G401 (cell line): ENCODE measurements at regions not wholly inside any gene's neighbourhood (a gene's known extent, or its start where the extent isn't known, plus 50 kb on each side); places are given as distances from the start of the nearest gene placed in this dataset.
"Not testable (repeated sequence)": the region's sequence is repeated elsewhere in the genome, so short reads cannot be mapped to it uniquely, and the experiment has no call there.

Experiments used
- DNase-seq: peaks from one replicate; pipeline ENCODE4 v3.0.0-alpha.2; 2015; ENCODE audit warnings: low spot score
- in situ Hi-C: cut with HindIII; loops from 2 replicates; pipeline ENCODE4 v1.10.0; 2016; ENCODE audit warnings: low sequenced_read_pairs, mixed read lengths

DNA sequence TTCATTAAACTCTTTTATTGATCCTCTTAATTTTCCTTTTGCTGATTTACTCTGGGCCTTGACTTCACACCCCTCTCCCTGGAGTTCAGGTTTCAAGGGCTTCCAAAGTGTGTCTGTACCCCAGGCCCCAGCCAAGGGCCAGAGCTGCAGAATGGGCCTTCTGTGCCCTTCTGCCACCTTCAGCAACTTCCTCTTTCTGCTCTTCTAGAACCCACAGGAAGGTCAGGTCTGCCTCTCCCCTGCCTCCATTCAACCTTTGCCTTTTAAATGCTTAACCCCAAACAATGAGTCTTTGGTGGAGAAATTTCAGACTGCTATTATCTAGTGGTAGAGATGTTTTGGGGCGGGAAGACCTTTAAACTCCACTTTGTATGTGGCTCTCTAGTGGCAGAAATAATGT lies 63.1 kb downstream of the TSN start:
- in situ Hi-C loops: no loop called here
- DNase-seq: no peak

DNA sequence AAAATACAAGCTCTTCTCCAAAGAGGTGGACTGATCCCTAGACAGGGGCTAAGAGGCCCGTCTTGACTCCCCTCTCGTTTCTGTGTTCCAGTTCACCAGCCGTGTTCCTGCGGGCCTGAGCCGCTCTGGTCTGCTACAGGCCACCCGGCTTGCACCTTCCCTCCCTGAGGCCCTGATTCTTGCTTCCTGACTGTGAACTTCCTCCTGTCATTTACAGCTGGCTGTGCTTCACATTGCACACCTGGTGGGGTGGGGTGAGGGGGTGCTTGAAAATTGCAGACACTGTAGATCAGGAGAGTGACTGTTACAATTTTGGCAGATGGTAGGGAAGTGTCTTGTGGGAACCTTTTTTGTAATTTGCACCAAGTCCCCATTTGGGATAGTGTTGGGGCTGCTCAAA lies 64.4 kb downstream of the TSN start:
- in situ Hi-C loops: no loop called here
- DNase-seq: no peak

DNA sequence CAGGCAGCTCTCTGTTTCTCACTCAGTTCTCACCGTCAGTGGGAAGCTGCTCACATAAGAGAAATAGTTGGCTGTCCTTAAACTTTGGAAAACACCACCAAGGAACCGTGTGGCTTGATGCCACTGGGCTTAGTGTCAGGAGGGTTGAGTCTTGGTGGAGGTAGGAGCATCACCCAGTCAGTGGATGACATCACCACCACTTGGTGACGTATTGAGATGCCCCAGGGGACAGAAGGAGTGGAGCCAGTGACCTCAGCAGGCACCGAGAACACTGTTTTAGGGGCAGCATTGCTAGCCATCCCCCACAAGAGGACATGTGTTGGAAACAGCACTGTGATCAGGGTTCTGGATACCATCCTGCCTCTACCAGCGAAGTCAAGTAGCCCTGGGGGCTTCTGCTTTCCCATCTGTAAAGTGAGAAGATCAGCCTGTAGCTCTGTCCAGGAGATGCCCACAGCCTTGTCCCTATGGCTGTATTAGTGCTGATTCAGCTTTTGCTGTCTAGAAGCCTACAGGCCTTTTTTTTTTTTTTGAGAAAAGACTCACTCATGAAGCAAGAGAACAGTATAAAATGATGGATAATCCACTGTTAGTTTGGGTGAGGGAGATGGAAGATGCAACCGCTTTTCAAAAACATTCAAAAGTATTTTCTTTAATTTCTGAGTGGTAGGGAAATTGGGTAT lies 66.2 kb downstream of the TSN start:
- DNase-seq: no peak
- in situ Hi-C loops: no loop called here

GRCh38 chr2:121824264-121824663 lies 68.8 kb downstream of the TSN start:
- in situ Hi-C loops: no loop called here
- DNase-seq: no peak

GRCh38 chr2:121825003-121825950 lies 69.8 kb downstream of the TSN start:
- DNase-seq: no peak
- in situ Hi-C loops: no loop called here

GRCh38 chr2:121826036-121826435 lies 70.6 kb downstream of the TSN start:
- in situ Hi-C loops: no loop called here

DNA sequence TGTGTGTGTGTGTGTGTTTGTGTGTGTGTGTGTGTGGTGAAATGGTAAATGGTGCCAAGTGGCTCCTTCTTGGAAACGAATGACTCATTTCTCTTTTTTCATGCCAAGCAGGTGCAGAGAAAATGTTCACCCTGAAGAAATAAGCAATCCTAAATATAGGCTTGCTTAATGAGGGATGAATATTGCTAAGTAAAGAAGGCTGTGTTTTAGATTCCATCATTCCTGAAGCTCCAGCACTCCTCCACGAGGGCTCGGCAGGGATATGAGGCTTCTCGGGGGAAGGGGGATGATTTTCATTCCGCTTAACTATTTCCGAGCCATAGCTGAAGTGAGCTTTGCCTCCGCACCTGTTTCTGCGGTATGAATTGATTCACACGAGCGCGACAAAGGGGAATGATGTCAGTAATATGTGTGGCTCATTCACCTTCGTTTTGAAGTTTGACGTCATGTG lies 72.9 kb downstream of the TSN start:
- no peak for DNase-seq
- in situ Hi-C loops: no loop called here

More at GRCh38 chr2:121826036-121826435, 70.6 kb downstream of the TSN start:
- no peak for DNase-seq

- DNase-seq: no peak
- in situ Hi-C loops: no loop called here
These were observed 75.4 kb downstream of the TSN start for GRCh38 chr2:121830809-121831208.

DNA sequence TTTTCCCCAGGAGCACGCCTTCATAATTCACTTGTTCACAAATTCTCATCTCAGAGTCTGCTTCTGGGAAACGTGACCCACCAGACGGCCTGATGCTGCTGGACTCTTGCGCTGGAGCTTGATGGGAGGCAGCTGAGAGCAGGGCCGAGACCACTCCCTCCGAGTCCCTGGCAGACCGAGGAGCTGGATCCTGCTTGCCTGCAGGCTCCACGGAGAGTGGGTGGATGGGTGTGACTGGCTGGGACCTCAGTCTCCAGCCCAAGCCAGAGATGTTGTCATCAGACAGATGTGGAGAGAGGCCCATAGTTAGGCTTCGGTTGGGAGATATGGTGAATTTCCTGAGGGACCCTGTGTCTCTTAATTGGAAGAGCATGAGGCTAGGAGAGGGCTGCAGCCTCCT lies 76.4 kb downstream of the TSN start:
- in situ Hi-C loops: no loop called here
- DNase-seq: no peak

DNA sequence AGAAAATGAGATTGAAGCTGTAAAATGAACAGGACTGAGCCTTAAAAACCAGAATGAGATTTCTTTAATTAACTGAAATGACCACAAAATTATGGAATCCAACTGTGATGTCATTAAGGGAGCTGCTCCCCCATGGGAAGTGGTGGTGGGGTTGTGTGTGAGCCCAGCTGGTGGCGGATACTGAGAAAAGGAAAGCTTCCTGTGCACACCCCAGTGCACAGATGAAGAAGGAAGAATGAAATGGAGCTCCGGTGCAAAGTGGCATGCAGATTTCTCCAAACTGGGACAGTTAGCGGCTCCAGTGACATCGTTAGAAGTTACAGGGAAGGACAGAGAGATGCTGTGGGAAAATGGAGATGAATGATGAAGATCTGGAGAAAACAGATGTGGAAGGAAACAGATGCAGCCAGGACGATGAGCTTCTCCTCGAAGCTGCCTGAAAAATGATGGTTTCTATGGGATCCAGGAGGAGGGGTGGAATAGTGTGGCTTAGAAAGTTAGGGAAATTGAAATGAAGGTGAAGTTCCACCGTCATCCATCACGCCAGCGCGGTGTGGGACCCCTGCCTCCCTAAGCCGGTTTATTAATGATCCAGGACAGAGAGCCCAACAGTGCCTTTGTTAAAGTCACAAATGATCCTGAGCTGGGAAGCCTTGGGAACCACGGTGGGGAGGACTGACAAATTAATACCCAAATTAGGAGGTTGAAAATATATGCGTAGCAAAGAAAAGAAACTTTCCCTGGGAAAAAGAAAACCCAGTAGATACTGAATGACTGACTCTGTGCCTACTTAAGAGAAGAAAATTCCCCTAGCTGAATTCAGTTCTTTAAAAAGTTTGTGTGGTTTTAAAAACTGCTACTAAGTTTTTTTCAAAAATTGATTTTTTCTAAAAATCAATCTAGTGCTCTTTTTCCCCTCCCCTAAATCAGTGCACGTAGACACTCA lies 77.2 kb downstream of the TSN start:
- in situ Hi-C loops: no loop called here

GRCh38 chr2:121833358-121833723 lies 77.9 kb downstream of the TSN start:
- in situ Hi-C loops: no loop called here

More for the DNA sequence above, 77.2 kb downstream of the TSN start:
- no peak for DNase-seq

GRCh38 chr2:121836611-121837010 lies 81.2 kb downstream of the TSN start:
- no peak for DNase-seq
- in situ Hi-C loops: no loop called here

More at GRCh38 chr2:121833358-121833723, 77.9 kb downstream of the TSN start:
- DNase-seq: no peak

DNA sequence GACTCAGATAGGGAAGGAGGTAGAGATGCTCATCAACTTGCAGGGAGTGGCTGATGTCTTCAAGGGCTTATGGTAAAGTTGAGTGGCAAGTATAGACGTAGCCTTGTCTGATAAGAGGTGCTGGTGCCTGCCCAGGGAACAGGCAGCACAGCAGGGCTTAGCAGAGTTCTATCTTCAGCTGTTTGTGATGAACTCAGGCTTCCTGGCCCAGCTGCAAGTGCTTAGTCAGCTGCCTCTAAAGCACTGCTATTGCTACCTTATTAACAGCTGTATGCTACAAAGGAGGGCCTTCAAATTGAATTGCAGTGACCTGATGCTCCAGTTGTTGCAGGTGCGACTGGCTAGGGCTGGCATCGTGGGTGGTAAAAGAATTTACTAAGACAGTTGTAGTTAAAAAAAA lies 82.1 kb downstream of the TSN start:
- in situ Hi-C loops: no loop called here

DNA sequence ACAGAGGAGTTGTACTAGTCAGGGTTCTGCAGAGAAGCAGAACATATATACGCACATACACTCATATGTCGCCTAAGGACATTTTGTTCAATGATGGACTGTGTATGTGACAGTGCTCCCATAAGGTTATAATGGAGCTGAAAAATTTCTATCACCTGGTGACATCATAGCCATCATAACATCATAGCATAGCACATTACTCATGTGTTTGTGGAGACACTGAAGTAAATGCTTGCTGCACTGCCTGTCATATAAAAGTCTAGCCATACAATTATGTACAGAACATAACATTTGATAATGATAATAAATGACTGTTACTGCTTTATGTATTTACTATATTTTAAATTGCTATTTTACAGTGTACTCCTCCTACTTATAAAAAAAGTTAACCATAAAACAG lies 83.1 kb downstream of the TSN start:
- in situ Hi-C loops: no loop called here
- no peak for DNase-seq

More for the DNA sequence above, 82.1 kb downstream of the TSN start:
- no peak for DNase-seq

- no peak for DNase-seq
- in situ Hi-C loops: no loop called here
These were observed 84.1 kb downstream of the TSN start for GRCh38 chr2:121839584-121839983.

DNA sequence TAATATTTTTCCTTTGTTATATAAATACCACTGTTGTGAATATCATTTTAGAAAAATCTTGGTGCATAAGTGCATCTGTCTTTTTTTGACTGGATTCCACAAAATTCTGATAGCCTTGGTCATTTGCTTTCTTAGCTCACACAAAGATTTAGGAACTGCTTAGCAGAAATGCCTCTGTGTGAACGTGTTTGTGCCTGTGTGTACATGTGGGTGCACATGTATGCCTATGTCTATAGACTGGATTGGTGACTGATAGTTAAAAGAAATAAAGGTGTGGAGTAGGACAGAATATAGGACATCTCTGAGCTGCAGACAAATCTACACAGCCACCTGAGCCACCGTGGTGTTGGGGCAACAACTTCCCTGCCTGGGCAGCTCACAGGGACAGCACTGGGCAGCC lies 93.8 kb downstream of the TSN start:
- DNase-seq: no peak
- in situ Hi-C loops: no loop called here

DNA sequence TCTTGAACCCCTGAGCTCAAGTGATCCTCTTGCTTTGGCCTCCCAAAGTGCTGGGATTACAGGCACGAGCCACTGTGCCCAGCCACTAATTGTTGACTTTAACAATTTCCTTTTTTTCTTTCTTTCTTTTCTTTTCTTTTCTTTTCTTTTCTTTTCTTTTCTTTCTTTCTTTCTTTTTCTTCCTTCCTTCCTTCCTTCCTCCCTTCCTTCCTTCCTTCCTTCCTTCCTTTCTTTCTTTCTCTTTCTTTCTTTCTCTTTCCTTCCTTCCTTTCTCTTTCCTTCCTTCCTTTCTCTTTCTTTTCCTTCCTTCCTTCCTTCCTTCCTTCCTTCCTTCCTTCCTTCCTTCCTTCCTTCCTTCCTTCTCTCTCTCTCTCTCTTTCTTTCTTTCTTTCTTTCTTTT lies 97.7 kb downstream of the TSN start:
- in situ Hi-C loops, DNase-seq: not testable (repeated sequence)

DNA sequence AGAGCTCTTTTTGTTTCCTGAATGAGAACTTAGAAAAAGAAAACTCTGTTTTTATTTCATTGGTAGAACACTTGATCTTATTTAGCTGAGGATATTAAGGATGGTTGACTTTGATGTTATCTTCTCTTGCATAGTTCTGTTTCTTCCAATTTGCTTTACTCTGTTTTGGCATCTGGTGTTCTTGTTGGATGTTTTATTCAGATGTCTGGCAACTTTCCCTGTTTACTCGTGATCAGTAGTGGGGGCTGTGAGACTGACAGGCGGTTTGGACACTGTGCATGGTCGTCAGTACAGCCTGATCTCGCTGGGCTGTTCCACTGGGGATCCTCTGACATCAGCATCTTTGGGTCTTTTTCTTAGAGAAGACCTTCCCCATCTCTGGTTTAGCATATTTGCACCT lies 100.1 kb downstream of the TSN start:
- DNase-seq: no peak

GRCh38 chr2:121856360-121856759 lies 100.9 kb downstream of the TSN start:
- no peak for DNase-seq
- in situ Hi-C loops: no loop called here

More for the DNA sequence above, 100.1 kb downstream of the TSN start:
- in situ Hi-C loops: no loop called here
